GM18498 (cell line): ENCODE measurements at regions not wholly inside any gene's neighbourhood (a gene's known extent, or its start where the extent isn't known, plus 50 kb on each side); places are given as distances from the start of the nearest gene placed in this dataset.
"Not testable (repeated sequence)": the region's sequence is repeated elsewhere in the genome, so short reads cannot be mapped to it uniquely, and the experiment has no call there.

ENCODE experiments used
- ATAC-seq: cut with Tn5 transposase; IDR thresholded peaks from one replicate; pipeline ENCODE4 v1.9.1; 2021; ENCODE audit warnings: mild to moderate bottlenecking, moderate library complexity; ENCODE audit not compliant: unreplicated experiment

GRCh38 chr5:90338712-90339372, 70.7 kb downstream of the CETN3 start:
- peak; percentile 85 for ATAC-seq

GRCh38 chr5:90337449-90338052, 72.0 kb downstream of the CETN3 start:
- no peak for ATAC-seq

GRCh38 chr5:90336752-90337151, 72.8 kb downstream of the CETN3 start:
- no peak for ATAC-seq

- ATAC-seq: no peak
These were observed 74.8 kb downstream of the CETN3 start for GRCh38 chr5:90334741-90335140.

- no peak for ATAC-seq
These were observed 79.6 kb downstream of the CETN3 start for GRCh38 chr5:90329911-90330310.

GRCh38 chr5:90326995-90327394, 82.6 kb downstream of the CETN3 start:
- ATAC-seq: no peak

- no peak for ATAC-seq
These were observed 84.5 kb downstream of the CETN3 start for GRCh38 chr5:90325093-90325492.

GRCh38 chr5:90320348-90320747, 89.2 kb downstream of the CETN3 start:
- not testable (repeated sequence) for ATAC-seq

- no peak for ATAC-seq
These were observed 97.5 kb downstream of the CETN3 start for GRCh38 chr5:90312027-90312426.

- no peak for ATAC-seq
These were observed 98.2 kb downstream of the CETN3 start for GRCh38 chr5:90311401-90311800.

- no peak for ATAC-seq
These were observed 100.6 kb downstream of the CETN3 start for GRCh38 chr5:90308787-90309585.

- ATAC-seq: no peak
These were observed 101.8 kb downstream of the CETN3 start for GRCh38 chr5:90307782-90308181.

GRCh38 chr5:90307322-90307721, 102.2 kb downstream of the CETN3 start:
- ATAC-seq: no peak

- ATAC-seq: no peak
These were observed 102.9 kb downstream of the CETN3 start for GRCh38 chr5:90306613-90307012.

GRCh38 chr5:90305041-90305720, 104.4 kb downstream of the CETN3 start:
- no peak for ATAC-seq

GRCh38 chr5:90301248-90301647, 108.3 kb downstream of the CETN3 start:
- ATAC-seq: no peak

GRCh38 chr5:90297045-90297764, 112.4 kb downstream of the CETN3 start:
- ATAC-seq: no peak

- ATAC-seq: no peak
These were observed 115.0 kb downstream of the CETN3 start for GRCh38 chr5:90294604-90295003.

GRCh38 chr5:90293931-90294330, 115.6 kb downstream of the CETN3 start:
- no peak for ATAC-seq

- no peak for ATAC-seq
These were observed 118.9 kb downstream of the CETN3 start for GRCh38 chr5:90290648-90291047.

- ATAC-seq: no peak
These were observed 119.7 kb downstream of the CETN3 start for GRCh38 chr5:90289837-90290236.
